GM12864 (cell line): ENCODE measurements at regions not wholly inside any gene's neighbourhood (a gene's known extent, or its start where the extent isn't known, plus 50 kb on each side); places are given as distances from the start of the nearest gene placed in this dataset.

Source experiments
- DNase-seq: peaks from one replicate; pipeline ENCODE4 v3.0.0-alpha.2; 2011; ENCODE audit warnings: low read depth
- H3K4me3 ChIP-seq: 2 replicates; pipeline ENCODE4 v1.5.1; 2011; ENCODE audit warnings: mild to moderate bottlenecking, low read depth, low read length, control low read depth
- CTCF ChIP-seq: IDR thresholded peaks from 2 replicates; pipeline ENCODE4 v1.5.1; 2011; ENCODE audit warnings: low read depth, mild to moderate bottlenecking, moderate library complexity, low read length, control low read depth, inconsistent platforms; ENCODE audit errors: missing control alignments

DNA sequence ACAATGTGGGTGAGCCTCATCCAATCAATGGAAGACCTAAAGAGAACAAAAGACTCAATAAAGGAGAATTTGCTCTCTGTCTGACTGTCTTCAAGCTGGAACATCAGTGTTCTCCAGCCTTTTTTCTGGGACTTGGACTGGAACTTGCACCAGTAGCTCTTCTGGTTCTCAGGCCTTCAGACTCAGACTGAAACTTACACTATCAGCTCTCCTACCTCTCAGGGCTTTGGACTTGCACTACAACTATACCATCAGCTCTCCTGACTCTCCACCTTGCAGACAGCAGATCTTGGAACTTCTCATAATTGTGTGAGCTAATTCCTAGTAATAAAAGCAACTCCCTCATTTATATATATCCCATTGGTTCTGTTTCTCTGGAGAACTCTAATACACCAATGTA, 185.9 kb downstream of the SMIM20 start:
- no peak for DNase-seq
- no peak overlapping the region for H3K4me3 ChIP-seq
- no peak for TF ChIP-seq CTCF

DNA sequence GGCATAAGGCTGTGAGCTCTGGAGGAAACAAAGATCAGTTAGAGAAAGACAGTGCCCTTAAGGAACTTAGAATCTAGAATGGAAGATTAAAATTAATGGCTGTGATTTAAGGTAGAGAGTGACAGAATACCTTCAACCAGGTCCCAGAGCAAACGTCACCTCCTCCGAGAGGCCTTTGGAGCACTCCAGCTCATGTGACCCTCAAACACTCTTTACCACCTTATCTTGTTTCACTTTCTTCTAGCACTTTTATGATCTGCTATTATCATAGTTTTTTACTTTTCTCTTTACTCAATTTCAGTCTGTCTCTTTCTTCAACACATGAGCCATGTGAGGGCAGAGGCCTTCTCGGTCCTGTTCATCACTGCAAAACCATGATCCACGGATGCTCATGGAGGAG, 187.0 kb downstream of the SMIM20 start:
- no peak overlapping the region for H3K4me3 ChIP-seq
- no peak for DNase-seq
- no peak for TF ChIP-seq CTCF

DNA sequence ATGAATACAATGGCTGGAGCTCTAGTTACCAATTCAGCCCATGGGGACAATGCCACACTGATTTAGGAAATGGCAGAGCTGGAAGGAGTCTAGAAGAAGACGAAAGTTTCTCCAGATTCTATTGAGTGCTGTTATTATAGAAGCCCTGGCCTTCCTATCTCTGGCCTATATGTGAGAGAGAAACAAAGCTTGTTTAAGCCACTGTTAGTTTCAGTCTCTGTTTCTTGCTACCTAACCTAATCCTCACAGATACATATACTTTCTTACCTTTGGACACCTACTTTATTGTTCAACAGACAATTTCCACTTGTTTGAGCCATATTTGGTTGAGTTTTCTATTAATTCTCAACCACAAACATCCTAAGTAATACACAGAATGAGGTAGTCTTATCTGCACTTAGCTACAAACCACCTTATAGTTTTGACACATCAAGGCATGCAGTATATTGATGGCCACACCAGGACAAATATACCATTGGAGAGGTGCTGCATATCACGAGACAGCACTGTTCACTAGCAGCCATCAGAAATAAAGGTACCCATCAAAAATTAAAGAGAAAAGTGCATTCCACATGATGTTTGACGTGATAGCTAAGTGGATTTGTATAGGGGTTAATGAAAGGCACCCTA, 190.2 kb downstream of the SMIM20 start:
- DNase-seq: no peak
- no peak for TF ChIP-seq CTCF
- H3K4me3 ChIP-seq: no peak overlapping the region

- no peak overlapping the region for H3K4me3 ChIP-seq
- no peak for TF ChIP-seq CTCF
- no peak for DNase-seq
Observed at GRCh38 chr4:26105337-26105736, 191.3 kb downstream of the SMIM20 start.

DNA sequence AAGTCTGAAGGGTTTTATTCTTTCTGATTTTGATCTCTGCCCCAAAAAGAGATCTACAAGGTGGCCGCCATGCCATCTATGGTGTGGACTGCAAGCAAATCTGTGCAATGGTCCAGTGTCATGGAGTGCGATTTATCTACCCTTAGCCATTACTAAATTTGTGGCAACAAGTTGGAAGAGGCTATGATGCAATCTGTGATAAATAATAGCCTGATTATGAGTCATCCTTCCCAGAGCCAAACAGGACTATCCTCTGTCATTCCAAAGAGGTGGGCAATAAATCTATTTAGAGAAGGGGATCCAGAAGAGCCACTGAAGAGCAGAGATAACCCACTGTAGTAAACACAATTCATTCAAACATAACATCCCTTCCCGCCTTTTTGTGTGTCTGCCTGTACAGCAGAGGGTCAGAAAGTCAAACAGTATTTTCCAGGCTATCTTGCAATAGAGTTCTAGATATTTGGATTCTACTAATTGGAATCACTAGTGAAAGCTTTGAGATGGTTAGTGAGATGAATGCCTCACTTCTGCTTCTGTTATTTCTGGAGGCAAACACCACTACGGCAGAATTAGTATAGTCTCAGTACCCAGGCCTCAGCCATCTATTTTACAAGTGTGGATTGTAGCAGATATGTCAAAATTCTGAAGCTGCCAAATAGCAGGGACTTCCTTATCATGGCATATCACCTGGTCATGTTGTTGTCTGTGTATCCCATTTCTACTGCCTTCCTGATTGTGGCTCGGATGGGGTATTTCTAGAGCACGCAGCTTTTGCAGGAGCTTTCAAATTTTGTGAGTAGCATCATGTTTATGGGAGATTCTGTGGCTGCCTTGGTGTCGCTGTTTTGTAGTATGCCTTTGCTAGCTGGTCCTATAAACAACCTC, 192.0 kb downstream of the SMIM20 start:
- no peak overlapping the region for H3K4me3 ChIP-seq
- no peak for TF ChIP-seq CTCF
- no peak for DNase-seq

DNA sequence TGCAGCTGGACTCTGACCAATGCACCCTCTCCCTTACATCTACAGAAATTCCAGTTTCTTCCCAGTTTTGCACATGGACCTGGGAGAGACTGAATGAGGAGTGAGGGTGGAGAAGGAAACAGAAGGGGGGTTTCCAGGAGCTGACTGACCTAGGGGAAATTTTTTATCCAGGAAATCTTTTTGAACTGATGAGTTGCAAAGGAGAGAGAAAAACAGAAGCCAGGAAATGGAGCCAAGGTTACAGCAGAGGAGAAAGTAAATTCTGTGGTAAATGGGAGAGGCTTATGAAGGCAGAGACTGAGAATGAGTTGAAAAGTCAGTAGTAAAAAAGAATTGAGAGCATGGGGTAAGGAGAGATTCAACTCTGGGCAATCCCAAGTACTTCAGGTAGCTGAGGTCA, 192.8 kb downstream of the SMIM20 start:
- no peak overlapping the region for H3K4me3 ChIP-seq
- DNase-seq: no peak
- TF ChIP-seq CTCF: no peak

DNA sequence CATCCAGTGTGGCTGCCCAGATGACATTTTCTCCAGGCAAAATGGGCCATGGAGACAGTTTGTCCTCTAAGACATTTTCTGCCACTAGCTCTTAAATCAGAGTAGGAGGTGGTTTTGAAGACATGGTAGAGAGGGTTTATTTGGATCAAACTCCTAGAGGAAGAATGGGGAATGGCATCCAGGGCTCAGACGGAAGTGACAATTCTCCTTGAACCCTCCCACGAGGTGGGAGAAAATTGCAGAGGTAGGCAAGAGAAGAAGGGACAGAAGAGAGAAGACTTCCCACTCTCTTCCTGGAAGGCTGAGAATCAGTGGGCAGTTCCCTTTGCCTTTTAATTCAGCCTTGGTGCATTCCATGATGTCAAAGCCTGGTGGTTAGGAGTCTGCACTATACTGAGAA, 194.0 kb downstream of the SMIM20 start:
- TF ChIP-seq CTCF: peak; percentile 23
- no peak for DNase-seq
- no peak overlapping the region for H3K4me3 ChIP-seq
